Psoas muscle (tissue), 7 donors: ENCODE measurements at regions not wholly inside any gene's neighbourhood (a gene's known extent, or its start where the extent isn't known, plus 50 kb on each side); places are given as distances from the start of the nearest gene placed in this dataset.

ENCODE experiments used
- ATAC-seq, 4 donors: fragments of 200-7000 bp; cut with Tn5 transposase; one replicate each; pipeline ENCODE4 v1.9.1; 2020; ENCODE audit warnings: moderate library complexity in 3 of 4, mild to moderate bottlenecking in 2 of 4
- DNase-seq, 2 donors: peaks; one replicate each; pipeline ENCODE4 v3.0.0-alpha.2; 2020
- H3K27ac ChIP-seq: fragments of 200-600 bp; one replicate; pipeline ENCODE4 v1.8.0; 2022
- H3K27me3 ChIP-seq, 3 donors: fragments of 200-600 bp in 1 of 3; one replicate each; pipeline versions ENCODE4 v1.6.1 to v1.8.0; 2013 to 2022; ENCODE audit warnings: low read length in 2 of 3, mild to moderate bottlenecking in 2 of 3, moderate library complexity in 1 of 3; ENCODE audit not compliant: insufficient read depth in 3 of 3
- H3K36me3 ChIP-seq, 2 donors: fragments of 200-600 bp in 1 of 2; one replicate each; pipeline versions ENCODE4 v1.6.1 to v1.8.0; 2013 to 2022; ENCODE audit warnings: low read depth in 1 of 2, mild to moderate bottlenecking in 1 of 2, moderate library complexity in 1 of 2; ENCODE audit not compliant: insufficient read depth in 1 of 2
- H3K4me1 ChIP-seq: fragments of 200-600 bp; one replicate; pipeline ENCODE4 v1.8.0; 2022
- H3K4me3 ChIP-seq: fragments of 200-600 bp; one replicate; pipeline ENCODE4 v1.8.0; 2022; ENCODE audit warnings: mild to moderate bottlenecking
- H3K9me3 ChIP-seq: fragments of 200-600 bp; one replicate; pipeline ENCODE4 v1.8.0; 2022
- WGBS, 3 donors: extraction: QIAGEN DNeasy Blood & Tissue Kit; methylation state at CpG; one replicate each; pipeline versions ENCODE4 v1.1.6 to v1.1.7; 2013; 5-methylcytosine and 5-hydroxymethylcytosine counted together
- intact Hi-C, 2 donors: fragments of 100-400 bp; cut with DNase I; formaldehyde crosslinking; loops; one replicate each; pipeline versions ENCODE4 v1.11.0 to v1.14.2; 2022
- TF ChIP-seq, protein P1 (sequence below): fragments of 200-600 bp; IDR thresholded peaks from one replicate; pipeline ENCODE4 v1.8.0; 2022; ENCODE audit warnings: antibody characterized with exemption
- donor health status: healthy with polysubstance abuse.
- donor health status: DM: no; HTN: no; CAD: no; lungs with moderate emphysema.
- donor health status: Bipolar disorder and iron deficiency.
- donor health status: healthy.
- donor health status: DM: yes; HTN: yes; CAD: no.
- donor health status: DM: no; HTN: no; CAD: no.
- donor health status: DM: yes; HTN: yes; CAD: no.

- Histone ChIP-seq H3K4me3 (no peak overlapping the region), H3K27me3 (no peaks in the 10 kb centered on the region), H3K4me1 (no peaks in the 10 kb centered on the region), H3K36me3 (no peaks in the 10 kb centered on the region), H3K9me3 (no peaks in the 10 kb centered on the region), H3K27ac (no peak overlapping the region)
- ATAC-seq, result no peak
- 41 to 65% (median 44%) methylated on average over 4 of the region's 4 CpGs for WGBS, 3 donors
- TF ChIP-seq, protein P1, sequence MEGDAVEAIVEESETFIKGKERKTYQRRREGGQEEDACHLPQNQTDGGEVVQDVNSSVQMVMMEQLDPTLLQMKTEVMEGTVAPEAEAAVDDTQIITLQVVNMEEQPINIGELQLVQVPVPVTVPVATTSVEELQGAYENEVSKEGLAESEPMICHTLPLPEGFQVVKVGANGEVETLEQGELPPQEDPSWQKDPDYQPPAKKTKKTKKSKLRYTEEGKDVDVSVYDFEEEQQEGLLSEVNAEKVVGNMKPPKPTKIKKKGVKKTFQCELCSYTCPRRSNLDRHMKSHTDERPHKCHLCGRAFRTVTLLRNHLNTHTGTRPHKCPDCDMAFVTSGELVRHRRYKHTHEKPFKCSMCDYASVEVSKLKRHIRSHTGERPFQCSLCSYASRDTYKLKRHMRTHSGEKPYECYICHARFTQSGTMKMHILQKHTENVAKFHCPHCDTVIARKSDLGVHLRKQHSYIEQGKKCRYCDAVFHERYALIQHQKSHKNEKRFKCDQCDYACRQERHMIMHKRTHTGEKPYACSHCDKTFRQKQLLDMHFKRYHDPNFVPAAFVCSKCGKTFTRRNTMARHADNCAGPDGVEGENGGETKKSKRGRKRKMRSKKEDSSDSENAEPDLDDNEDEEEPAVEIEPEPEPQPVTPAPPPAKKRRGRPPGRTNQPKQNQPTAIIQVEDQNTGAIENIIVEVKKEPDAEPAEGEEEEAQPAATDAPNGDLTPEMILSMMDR, result no peak
- DNase-seq, result peak in 1 of 2 donors; percentile 15
- intact Hi-C loops, result no loop called here
These were observed 486.4 kb upstream of the KIF2B start for GRCh38 chr17:53336281-53336680.

DNA sequence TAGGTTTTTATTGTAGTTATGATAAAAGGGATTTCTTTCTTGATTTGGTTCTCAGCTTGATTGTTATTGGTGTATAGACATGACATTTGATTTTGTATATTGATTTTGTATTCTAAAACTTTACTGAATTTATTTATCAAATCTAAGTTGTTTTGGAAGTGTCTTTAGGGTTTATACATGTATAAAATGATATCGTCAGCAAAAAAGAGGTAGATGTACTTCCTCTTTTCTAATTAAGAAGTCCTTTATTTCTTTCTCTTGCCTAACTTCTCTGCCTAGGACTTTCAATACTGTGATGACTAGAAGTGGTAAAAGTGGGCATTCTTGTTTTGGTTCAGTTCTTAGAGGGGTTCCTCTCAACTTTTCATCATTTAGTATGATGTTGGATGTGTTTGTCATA, 487.3 kb upstream of the KIF2B start:
- Histone ChIP-seq H3K27ac (no peak overlapping the region), H3K36me3 (no peaks in the 10 kb centered on the region), H3K4me3 (no peak overlapping the region), H3K4me1 (no peaks in the 10 kb centered on the region), H3K9me3 (no peaks in the 10 kb centered on the region), H3K27me3 (no peaks in the 10 kb centered on the region)
- no peak for ATAC-seq
- intact Hi-C loops, result no loop called here
- DNase-seq, result no peak
- TF ChIP-seq, protein P1, result no peak
- WGBS, 3 donors, result 88 to 97% (median 95%) methylated on average over 1 of the region's 1 CpG

DNA sequence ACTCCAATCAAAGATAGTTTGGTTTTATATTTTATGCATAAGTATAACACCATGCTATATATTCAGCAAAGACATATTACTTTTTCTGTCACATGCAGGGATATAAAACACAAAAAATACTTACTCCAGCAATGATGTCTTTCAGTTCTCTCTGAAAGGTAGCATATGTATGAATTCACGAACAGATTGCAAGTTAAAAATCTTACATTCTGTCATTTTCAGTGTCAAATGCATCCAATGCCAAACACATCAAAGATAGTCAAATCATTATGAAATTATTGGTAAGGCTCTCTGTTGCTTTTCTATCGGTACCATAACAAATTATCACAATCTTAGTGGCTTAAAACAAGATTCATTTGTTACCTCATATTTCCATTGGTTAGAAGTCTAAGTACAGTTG, 492.0 kb upstream of the KIF2B start:
- Histone ChIP-seq H3K36me3 (no peaks in the 10 kb centered on the region), H3K27me3 (no peaks in the 10 kb centered on the region), H3K4me3 (no peak overlapping the region), H3K27ac (no peak overlapping the region), H3K4me1 (no peaks in the 10 kb centered on the region), H3K9me3 (no peaks in the 10 kb centered on the region)
- intact Hi-C loops, result no loop called here
- TF ChIP-seq, protein P1, result no peak
- DNase-seq (no peak), ATAC-seq (no peak)
- 80 to 85% (median 81%) methylated on average over 2 of the region's 2 CpGs for WGBS, 3 donors

DNA sequence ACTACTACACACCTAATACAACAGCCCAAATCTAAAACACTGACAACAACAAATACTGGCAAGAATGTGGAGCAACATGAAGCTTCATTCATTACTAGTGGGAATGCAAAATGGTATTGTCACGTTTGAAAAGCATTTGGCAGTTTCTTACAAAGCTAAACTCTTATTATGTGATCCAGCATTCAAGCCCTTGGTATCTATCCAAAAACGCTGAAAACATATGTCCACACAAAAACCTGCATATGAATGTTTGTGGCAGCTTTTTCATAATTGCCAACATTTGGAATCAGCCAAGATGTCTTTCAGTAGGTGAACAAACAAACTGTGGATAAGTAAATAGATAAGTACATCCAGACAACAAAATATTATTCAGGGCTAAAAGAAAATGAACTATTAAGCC, 501.1 kb upstream of the KIF2B start:
- Histone ChIP-seq H3K27ac (no peak overlapping the region), H3K4me1 (no peaks in the 10 kb centered on the region), H3K4me3 (no peak overlapping the region), H3K36me3 (no peaks in the 10 kb centered on the region), H3K9me3 (no peaks in the 10 kb centered on the region), H3K27me3 (no peaks in the 10 kb centered on the region)
- TF ChIP-seq, protein P1, result no peak
- ATAC-seq (no peak), DNase-seq (no peak)
- intact Hi-C loops, result no loop called here
- 32 to 48% (median 35%) methylated on average over 2 of the region's 2 CpGs for WGBS, 3 donors

DNA sequence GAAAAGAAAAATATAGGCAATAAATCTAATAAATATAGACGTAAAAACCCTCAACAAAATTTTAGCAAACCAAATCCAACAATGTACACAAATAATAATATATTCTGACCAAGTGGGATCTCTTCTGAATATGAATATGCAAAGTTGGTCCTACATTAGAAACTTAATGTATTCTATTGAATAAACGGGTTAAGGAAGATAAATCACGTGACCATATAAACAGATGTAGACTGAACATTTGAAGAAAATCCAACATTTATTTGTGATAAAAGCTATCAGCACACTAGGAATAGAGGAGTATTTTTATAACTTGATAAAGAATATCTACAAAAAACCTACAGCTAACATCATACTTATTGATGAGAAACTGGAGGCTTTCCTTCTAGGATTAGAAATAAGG, 502.8 kb upstream of the KIF2B start:
- Histone ChIP-seq H3K36me3 (no peaks in the 10 kb centered on the region), H3K4me3 (no peak overlapping the region), H3K27ac (no peak overlapping the region), H3K4me1 (no peaks in the 10 kb centered on the region), H3K27me3 (no peaks in the 10 kb centered on the region), H3K9me3 (no peaks in the 10 kb centered on the region)
- DNase-seq, result no peak
- ATAC-seq, result no peak
- TF ChIP-seq, protein P1, result no peak
- intact Hi-C loops, result no loop called here
- 86 to 87% (median 86%) methylated on average over 3 of the region's 3 CpGs for WGBS, 3 donors
